RWPE2 (cell line): ENCODE measurements at regions not wholly inside any gene's neighbourhood (a gene's known extent, or its start where the extent isn't known, plus 50 kb on each side); places are given as distances from the start of the nearest gene placed in this dataset.
A peak's percentile ranks its signal among the peaks of the same experiment; 100 is the strongest.

Experiments used
- ATAC-seq: fragments of 200-7000 bp; cut with Tn5 transposase; 3 replicates; pipeline ENCODE4 v1.9.1; 2021; ENCODE audit warnings: low read depth
- DNase-seq: peaks from one replicate; pipeline ENCODE4 v3.0.0-alpha.2; 2020; ENCODE audit warnings: low spot score
- H3K27ac ChIP-seq: fragments of 450-650 bp; 2 replicates; pipeline ENCODE4 v1.5.1; 2017; ENCODE audit warnings: mild to moderate bottlenecking; ENCODE audit not compliant: poor library complexity, severe bottlenecking
- H3K27me3 ChIP-seq: fragments of 250-450 bp; sonication (Bioruptor Pico); 2 replicates; pipeline ENCODE4 v1.5.1; 2021; ENCODE audit warnings: mild to moderate bottlenecking, moderate library complexity; ENCODE audit not compliant: insufficient read depth, poor library complexity, severe bottlenecking
- H3K36me3 ChIP-seq: fragments of 250-450 bp; sonication (Bioruptor Pico); 2 replicates; pipeline ENCODE4 v1.5.1; 2020; ENCODE audit warnings: low read depth, mild to moderate bottlenecking, moderate library complexity
- H3K4me1 ChIP-seq: fragments of 250-450 bp; sonication (Bioruptor Pico); 2 replicates; pipeline ENCODE4 v1.5.1; 2021; ENCODE audit warnings: mild to moderate bottlenecking, moderate library complexity; ENCODE audit not compliant: insufficient read depth, poor library complexity, severe bottlenecking
- H3K4me3 ChIP-seq: fragments of 250-450 bp; sonication (Bioruptor Pico); 2 replicates; pipeline ENCODE4 v1.5.1; 2021; ENCODE audit warnings: mild to moderate bottlenecking, moderate library complexity; ENCODE audit not compliant: severe bottlenecking
- H3K9me3 ChIP-seq: fragments of 250-450 bp; sonication (Bioruptor Pico); 2 replicates; pipeline ENCODE4 v1.5.1; 2021; ENCODE audit warnings: mild to moderate bottlenecking, moderate library complexity; ENCODE audit not compliant: severe bottlenecking
- TF ChIP-seq, protein P1 (sequence below): fragments of 450-650 bp; IDR thresholded peaks from one replicate; pipeline ENCODE4 v1.5.1; 2017; ENCODE audit warnings: mild to moderate bottlenecking, moderate library complexity; ENCODE audit not compliant: poor library complexity, severe bottlenecking

DNA sequence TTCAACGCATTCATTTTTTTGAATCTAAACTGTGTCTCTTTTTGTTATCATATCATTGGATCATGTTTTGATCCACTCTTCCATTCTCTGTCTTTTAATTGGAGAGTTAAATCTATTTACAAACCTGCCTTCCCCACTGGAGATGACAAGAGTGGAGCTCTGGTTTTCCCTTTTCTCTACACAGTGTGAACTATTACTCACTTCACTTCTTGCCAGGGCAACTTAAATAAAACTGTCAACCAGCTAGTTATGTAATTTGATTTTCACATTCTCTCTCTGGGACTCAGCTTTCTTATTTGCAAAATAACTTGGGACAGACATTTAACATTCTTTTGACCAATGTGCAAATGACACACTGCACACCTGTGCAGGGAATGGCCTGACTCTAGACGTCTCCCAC, 230.8 kb upstream of the CST7 start:
- H3K4me1 ChIP-seq: no peaks in the 10 kb centered on the region
- peaks cover 15% of the 10 kb centered on the region for H3K27me3 ChIP-seq
- no peak for ATAC-seq
- TF ChIP-seq, protein P1, sequence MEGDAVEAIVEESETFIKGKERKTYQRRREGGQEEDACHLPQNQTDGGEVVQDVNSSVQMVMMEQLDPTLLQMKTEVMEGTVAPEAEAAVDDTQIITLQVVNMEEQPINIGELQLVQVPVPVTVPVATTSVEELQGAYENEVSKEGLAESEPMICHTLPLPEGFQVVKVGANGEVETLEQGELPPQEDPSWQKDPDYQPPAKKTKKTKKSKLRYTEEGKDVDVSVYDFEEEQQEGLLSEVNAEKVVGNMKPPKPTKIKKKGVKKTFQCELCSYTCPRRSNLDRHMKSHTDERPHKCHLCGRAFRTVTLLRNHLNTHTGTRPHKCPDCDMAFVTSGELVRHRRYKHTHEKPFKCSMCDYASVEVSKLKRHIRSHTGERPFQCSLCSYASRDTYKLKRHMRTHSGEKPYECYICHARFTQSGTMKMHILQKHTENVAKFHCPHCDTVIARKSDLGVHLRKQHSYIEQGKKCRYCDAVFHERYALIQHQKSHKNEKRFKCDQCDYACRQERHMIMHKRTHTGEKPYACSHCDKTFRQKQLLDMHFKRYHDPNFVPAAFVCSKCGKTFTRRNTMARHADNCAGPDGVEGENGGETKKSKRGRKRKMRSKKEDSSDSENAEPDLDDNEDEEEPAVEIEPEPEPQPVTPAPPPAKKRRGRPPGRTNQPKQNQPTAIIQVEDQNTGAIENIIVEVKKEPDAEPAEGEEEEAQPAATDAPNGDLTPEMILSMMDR: no peak
- no peaks in the 10 kb centered on the region for H3K36me3 ChIP-seq
- no peak overlapping the region for H3K27ac ChIP-seq
- H3K9me3 ChIP-seq: no peaks in the 10 kb centered on the region
- no peak for DNase-seq
- no peak overlapping the region for H3K4me3 ChIP-seq

- TF ChIP-seq, protein P1: no peak
- ATAC-seq (0 out of 3 replicates have a peak, but pooled peaks have one; percentile 17), DNase-seq (peak; percentile 17)
- Histone ChIP-seq H3K4me3 (no peak overlapping the region), H3K36me3 (no peaks in the 10 kb centered on the region), H3K27ac (no peak overlapping the region), H3K9me3 (no peaks in the 10 kb centered on the region), H3K27me3 (peaks cover 16% of the 10 kb centered on the region), H3K4me1 (no peaks in the 10 kb centered on the region)
Measured at GRCh38 chr20:24718696-24719095, 230.4 kb upstream of the CST7 start.

DNA sequence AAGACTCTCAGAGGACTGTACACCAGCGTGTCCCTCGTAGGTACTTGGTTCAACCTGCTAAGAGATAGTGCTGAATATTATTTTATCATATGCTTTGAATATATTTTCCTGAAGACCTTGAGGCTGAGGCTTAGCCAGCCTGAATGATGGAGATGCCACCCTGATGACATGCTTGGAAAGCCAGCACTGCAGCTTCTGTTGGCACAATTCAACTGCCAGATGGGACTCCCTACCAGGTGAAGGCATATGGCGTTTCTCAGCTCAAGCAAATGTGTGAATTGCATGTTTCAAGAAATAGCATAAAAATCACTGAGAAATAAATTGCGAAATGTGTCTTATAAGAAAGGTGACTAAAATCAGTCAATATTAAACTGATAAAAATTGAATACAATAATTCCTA, 228.1 kb upstream of the CST7 start:
- DNase-seq (no peak), ATAC-seq (no peak)
- Histone ChIP-seq H3K27me3 (peaks cover 16% of the 10 kb centered on the region), H3K36me3 (no peaks in the 10 kb centered on the region), H3K4me3 (no peak overlapping the region), H3K4me1 (no peaks in the 10 kb centered on the region), H3K27ac (no peak overlapping the region), H3K9me3 (no peaks in the 10 kb centered on the region)
- TF ChIP-seq, protein P1: no peak

DNA sequence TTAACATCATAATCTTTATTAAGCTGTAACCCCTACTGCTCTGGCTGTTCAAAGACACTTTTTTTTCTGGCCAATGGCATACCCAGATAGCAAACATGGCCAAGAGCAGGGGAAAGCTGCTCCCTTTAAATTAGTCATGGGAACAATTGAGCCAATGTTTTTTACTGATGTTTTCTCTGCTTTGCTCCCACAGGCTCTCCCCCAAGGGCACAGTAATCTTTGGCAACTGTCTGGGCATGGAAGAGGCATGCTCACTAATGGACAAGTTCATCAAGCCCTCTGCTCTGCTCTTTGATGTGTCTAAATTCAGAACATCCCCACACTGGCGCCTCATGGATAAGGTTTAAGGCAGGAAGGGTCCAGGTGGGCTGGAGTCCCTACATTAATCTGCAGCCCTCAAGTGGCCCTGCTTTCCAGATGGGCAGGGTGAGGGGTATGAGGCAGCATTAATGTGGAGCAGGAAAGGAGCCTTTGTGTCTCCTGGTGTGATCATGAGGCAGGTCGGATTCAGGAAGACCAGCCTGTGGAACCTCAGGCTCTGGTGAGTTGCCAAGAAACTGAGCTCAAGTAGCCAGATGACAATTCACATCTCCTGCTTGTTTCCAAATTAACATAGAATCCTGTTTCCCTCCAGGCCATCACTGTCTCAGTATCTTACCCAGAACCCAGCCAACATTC, 227.0 kb upstream of the CST7 start:
- Histone ChIP-seq H3K4me1 (no peaks in the 10 kb centered on the region), H3K27me3 (peaks cover 16% of the 10 kb centered on the region), H3K27ac (no peak overlapping the region), H3K36me3 (no peaks in the 10 kb centered on the region), H3K4me3 (no peak overlapping the region), H3K9me3 (no peaks in the 10 kb centered on the region)
- DNase-seq (no peak), ATAC-seq (no peak)
- TF ChIP-seq, protein P1: no peak

GRCh38 chr20:24722586-24722985, 226.5 kb upstream of the CST7 start:
- Histone ChIP-seq H3K27ac (no peak overlapping the region), H3K4me1 (no peaks in the 10 kb centered on the region), H3K36me3 (no peaks in the 10 kb centered on the region), H3K4me3 (no peak overlapping the region), H3K27me3 (peaks cover 15% of the 10 kb centered on the region), H3K9me3 (no peaks in the 10 kb centered on the region)
- TF ChIP-seq, protein P1: no peak
- DNase-seq (no peak), ATAC-seq (no peak)
